GM23248 (cell line): ENCODE measurements at regions not wholly inside any gene's neighbourhood (a gene's known extent, or its start where the extent isn't known, plus 50 kb on each side); places are given as distances from the start of the nearest gene placed in this dataset.

Source experiments
- DNase-seq: peaks from one replicate; pipeline ENCODE4 v3.0.0-alpha.2; 2015
- H2AFZ ChIP-seq: fragments of 200-600 bp; sonication (generic); 2 replicates; pipeline ENCODE4 v1.6.1; 2016; ENCODE audit warnings: antibody characterized with exemption
- H3F3A ChIP-seq: fragments of 200-600 bp; sonication (generic); 2 replicates; pipeline ENCODE4 v1.6.1; 2016; ENCODE audit warnings: mild to moderate bottlenecking, antibody characterized with exemption, mixed run types; ENCODE audit not compliant: insufficient read depth
- H3K27ac ChIP-seq: fragments of 200-600 bp; sonication (generic); 2 replicates; pipeline ENCODE4 v1.5.1; 2016; ENCODE audit warnings: mild to moderate bottlenecking
- H3K27me3 ChIP-seq: fragments of 200-600 bp; sonication (generic); replicated peaks from 2 replicates; pipeline ENCODE4 v1.6.1; 2016; ENCODE audit warnings: mild to moderate bottlenecking; ENCODE audit not compliant: insufficient read depth
- H3K36me3 ChIP-seq: fragments of 200-600 bp; sonication (generic); 2 replicates; pipeline ENCODE4 v1.6.1; 2016; ENCODE audit warnings: low read depth, mild to moderate bottlenecking
- H3K4me1 ChIP-seq: fragments of 200-600 bp; sonication (generic); 2 replicates; pipeline ENCODE4 v1.6.1; 2016; ENCODE audit warnings: mild to moderate bottlenecking; ENCODE audit not compliant: insufficient read depth
- H3K4me2 ChIP-seq: fragments of 200-600 bp; sonication (generic); one replicate; pipeline ENCODE4 v1.6.1; 2016; ENCODE audit warnings: mild to moderate bottlenecking; ENCODE audit not compliant: unreplicated experiment
- H3K4me3 ChIP-seq: fragments of 200-600 bp; sonication (generic); 2 replicates; pipeline ENCODE4 v1.5.1; 2016; ENCODE audit warnings: mild to moderate bottlenecking
- H3K79me2 ChIP-seq: fragments of 200-600 bp; sonication (generic); 2 replicates; pipeline ENCODE4 v1.6.1; 2016; ENCODE audit warnings: mild to moderate bottlenecking; ENCODE audit not compliant: insufficient read depth
- H3K9ac ChIP-seq: fragments of 200-600 bp; sonication (generic); 2 replicates; pipeline ENCODE4 v1.6.1; 2016; ENCODE audit warnings: mild to moderate bottlenecking
- H3K9me2 ChIP-seq: fragments of 200-600 bp; sonication (generic); 2 replicates; pipeline ENCODE4 v1.6.1; 2016; ENCODE audit warnings: mixed run types, mild to moderate bottlenecking, moderate library complexity; ENCODE audit not compliant: insufficient read depth
- H3K9me3 ChIP-seq: fragments of 200-600 bp; sonication (generic); one replicate; pipeline ENCODE4 v1.6.1; 2017; ENCODE audit warnings: low read depth
- H4K20me1 ChIP-seq: fragments of 200-600 bp; sonication (generic); 2 replicates; pipeline ENCODE4 v1.6.0; 2016; ENCODE audit not compliant: insufficient read depth
- EZH2 ChIP-seq: fragments of 200-600 bp; sonication (generic); IDR thresholded peaks from 2 replicates; pipeline ENCODE4 v1.6.1; 2018; ENCODE audit warnings: antibody characterized with exemption, mild to moderate bottlenecking; ENCODE audit not compliant: insufficient read depth, poor library complexity, severe bottlenecking
- EZH2phosphoT487 ChIP-seq: fragments of 200-600 bp; sonication (generic); IDR thresholded peaks from 2 replicates; pipeline ENCODE4 v1.6.1; 2018; ENCODE audit warnings: antibody characterized with exemption, moderate library complexity, mild to moderate bottlenecking, low read depth; ENCODE audit not compliant: insufficient read depth
- WGBS, 2 experiments: methylation state at CpG; one replicate each; pipeline ENCODE4 v1.1.6; 2015 to 2017; ENCODE audit warnings: low lambda C conversion rate in 2 of 2, low coverage in 1 of 2; ENCODE audit errors: missing lambda C conversion rate in 2 of 2; 5-methylcytosine and 5-hydroxymethylcytosine counted together
- in situ Hi-C: fragments of 300-500 bp; cut with MboI; formaldehyde crosslinking; loops from 2 replicates; pipeline ENCODE4 v1.15.0; 2020

DNA sequence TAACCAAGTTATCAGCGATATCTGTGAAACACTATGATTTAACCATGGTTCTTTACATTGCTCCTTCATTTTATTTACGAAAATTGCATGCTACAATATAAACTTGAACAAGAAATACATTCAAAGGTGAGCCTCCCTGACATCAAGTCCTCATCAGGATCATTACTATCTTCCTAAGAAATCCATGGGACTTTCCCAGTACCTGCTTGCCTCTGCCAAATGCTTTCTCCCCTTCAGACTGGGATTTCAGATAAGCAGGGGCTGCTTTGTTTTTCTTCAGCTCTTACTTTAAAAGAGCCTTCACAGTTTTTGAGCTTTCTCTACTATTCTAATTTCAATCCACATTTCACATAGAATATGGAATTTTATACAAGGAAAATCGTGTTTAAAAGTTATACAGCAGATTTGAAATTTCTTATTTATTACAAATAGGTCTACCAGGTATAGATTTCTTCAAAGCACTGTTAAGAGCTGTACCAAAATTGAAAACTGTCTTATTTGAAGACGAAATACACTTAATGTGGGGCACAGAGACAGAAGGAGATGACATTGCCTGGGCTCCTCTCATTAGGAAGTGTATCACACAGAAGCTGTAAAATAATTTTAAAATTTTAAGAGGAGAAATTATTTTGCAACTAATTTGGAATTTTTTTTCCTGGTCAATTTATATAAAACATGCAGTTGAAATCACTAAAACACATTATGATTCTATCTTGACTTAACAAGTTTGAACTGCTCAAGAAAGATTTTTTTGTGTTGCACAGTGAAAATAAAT, 615.0 kb upstream of the AGTR1 start:
- Histone ChIP-seq H3K27me3 (no peaks in the 10 kb centered on the region), H4K20me1 (no peaks in the 10 kb centered on the region), H3F3A (0 out of 2 replicates have a peak, but pooled peaks cover 5% of the 10 kb centered on the region), H3K4me3 (no peak overlapping the region), H2AFZ (no peak overlapping the region), H3K9ac (no peak overlapping the region), H3K4me1 (peaks cover 16% of the 10 kb centered on the region), H3K27ac (no peak overlapping the region), H3K36me3 (no peaks in the 10 kb centered on the region), H3K79me2 (no peaks in the 10 kb centered on the region), H3K9me2 (no peaks in the 10 kb centered on the region), H3K4me2 (no peak overlapping the region), H3K9me3 (no peaks in the 10 kb centered on the region)
- in situ Hi-C loops: no loop called here
- no peak for TF ChIP-seq EZH2
- TF ChIP-seq EZH2phosphoT487: no peak
- DNase-seq: no peak
- 77 to 78% methylated on average over 4 of the region's 4 CpGs for WGBS, 2 experiments

DNA sequence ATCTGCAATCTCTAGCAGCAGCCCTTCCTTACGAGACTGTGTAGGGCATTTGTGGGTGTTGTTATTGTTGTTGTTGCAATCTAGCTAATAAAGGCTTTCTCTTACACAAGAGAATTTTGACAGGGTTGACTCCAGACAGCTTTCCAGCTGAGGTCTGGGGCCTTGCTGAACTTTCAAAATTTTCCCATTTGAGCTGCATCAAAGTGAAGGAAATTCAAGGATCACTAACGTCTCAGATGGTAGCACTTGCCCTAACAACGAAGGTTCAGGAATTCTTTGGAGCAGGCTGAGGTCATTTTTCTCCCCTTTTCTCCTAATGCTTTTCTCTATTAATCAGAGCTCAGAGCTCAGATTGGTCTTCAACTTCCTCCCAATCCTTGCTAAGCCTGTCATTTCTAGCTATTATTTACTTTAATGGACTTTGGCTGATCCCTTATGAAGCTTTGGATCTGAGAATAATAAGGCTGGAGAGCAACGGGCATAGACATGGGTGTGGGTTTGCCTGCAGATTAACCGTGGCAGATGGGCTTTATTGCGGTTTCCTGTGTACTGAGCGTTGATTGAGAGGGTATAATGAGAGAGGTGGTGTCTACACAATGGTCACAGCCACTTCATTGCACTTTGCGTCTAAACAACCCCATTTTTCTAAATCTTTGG, 614.0 kb upstream of the AGTR1 start:
- H3K9me3 ChIP-seq: no peaks in the 10 kb centered on the region
- no peaks in the 10 kb centered on the region for H3K27me3 ChIP-seq
- no peak overlapping the region for H3K4me2 ChIP-seq
- WGBS, 2 experiments: 92 to 95% methylated on average over 8 of the region's 8 CpGs
- no peaks in the 10 kb centered on the region for H3K36me3 ChIP-seq
- H3K4me1 ChIP-seq: peaks cover 6% of the 10 kb centered on the region
- no peak overlapping the region for H3K4me3 ChIP-seq
- in situ Hi-C loops: no loop called here
- no peaks in the 10 kb centered on the region for H4K20me1 ChIP-seq
- no peak overlapping the region for H3K27ac ChIP-seq
- H3K9me2 ChIP-seq: no peaks in the 10 kb centered on the region
- no peaks in the 10 kb centered on the region for H3K79me2 ChIP-seq
- no peak overlapping the region for H2AFZ ChIP-seq
- 0 out of 2 replicates have a peak, but pooled peaks cover under 1% of the 10 kb centered on the region for H3F3A ChIP-seq
- H3K9ac ChIP-seq: no peak overlapping the region
- DNase-seq: no peak
- TF ChIP-seq EZH2 (no peak), EZH2phosphoT487 (no peak)

DNA sequence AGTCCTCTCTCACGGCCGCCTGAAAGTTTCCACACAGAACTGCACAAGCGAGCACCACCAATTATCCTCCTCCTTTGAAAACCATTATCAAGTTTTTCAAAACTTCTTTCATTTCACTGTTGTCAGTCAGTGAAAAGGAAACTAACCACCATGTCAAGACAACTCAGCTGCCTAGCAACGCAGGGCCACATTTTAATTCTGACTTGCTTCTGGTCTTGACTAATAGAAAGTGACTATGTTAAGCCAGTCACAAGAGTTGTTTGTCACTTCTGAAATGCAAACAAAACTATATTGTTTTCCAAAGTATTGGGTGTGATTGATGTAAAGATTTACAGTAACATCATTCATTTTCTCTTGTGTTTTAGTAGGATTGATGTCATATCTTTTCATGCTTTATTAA, 612.8 kb upstream of the AGTR1 start:
- no peaks in the 10 kb centered on the region for H3K9me2 ChIP-seq
- H3K79me2 ChIP-seq: no peaks in the 10 kb centered on the region
- no peaks in the 10 kb centered on the region for H3K27me3 ChIP-seq
- in situ Hi-C loops: no loop called here
- WGBS, 2 experiments: 87 to 93% methylated on average over 4 of the region's 4 CpGs
- H3K9me3 ChIP-seq: no peaks in the 10 kb centered on the region
- no peak overlapping the region for H3K27ac ChIP-seq
- TF ChIP-seq EZH2 (no peak), EZH2phosphoT487 (no peak)
- no peaks in the 10 kb centered on the region for H3K4me1 ChIP-seq
- no peak for DNase-seq
- no peak overlapping the region for H3K4me3 ChIP-seq
- H3K4me2 ChIP-seq: no peak overlapping the region
- H3F3A ChIP-seq: no peaks in the 10 kb centered on the region
- no peaks in the 10 kb centered on the region for H3K36me3 ChIP-seq
- H4K20me1 ChIP-seq: no peaks in the 10 kb centered on the region
- H3K9ac ChIP-seq: no peak overlapping the region
- H2AFZ ChIP-seq: no peak overlapping the region

DNA sequence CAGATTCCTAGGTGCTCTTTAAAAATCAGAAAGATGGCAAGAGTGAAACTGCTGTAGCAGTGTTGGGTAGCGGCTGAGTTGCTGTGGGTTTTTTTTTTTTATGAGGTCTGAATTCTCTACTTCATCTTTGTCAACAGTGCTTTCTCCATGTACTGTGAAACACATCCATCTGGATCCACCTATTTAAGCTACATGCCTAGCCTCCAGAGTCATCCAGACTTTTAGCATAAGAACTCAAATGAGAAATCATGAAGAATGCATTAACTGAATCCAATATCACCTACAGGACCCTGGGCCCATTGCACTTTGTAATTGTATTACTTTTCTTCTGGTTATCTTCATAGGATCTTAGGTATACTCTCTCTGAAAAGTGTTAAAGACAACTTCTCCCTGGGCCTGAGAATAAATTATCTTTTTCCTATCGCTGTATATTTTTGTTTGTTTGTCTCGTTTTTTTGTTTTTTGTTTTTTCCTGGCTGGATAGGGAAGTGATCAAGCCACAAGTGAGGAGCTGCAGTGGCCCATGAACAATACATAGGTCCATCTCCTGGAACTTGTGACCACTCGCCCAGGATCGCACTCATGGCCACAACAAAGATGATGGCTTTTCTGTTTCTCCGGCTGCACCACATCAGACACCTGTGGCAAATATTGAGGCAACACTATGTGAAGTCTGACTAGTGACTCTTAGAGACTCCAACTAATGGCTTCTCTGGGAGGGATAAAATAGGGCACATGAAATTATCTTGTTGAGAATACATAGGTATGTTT, 609.9 kb upstream of the AGTR1 start:
- Histone ChIP-seq H3K27ac (no peak overlapping the region), H3K27me3 (no peaks in the 10 kb centered on the region), H3K79me2 (no peaks in the 10 kb centered on the region), H3K4me3 (no peak overlapping the region), H3K9me3 (no peaks in the 10 kb centered on the region), H3K36me3 (no peaks in the 10 kb centered on the region), H4K20me1 (no peaks in the 10 kb centered on the region), H3K9ac (no peak overlapping the region), H3K4me1 (no peaks in the 10 kb centered on the region), H3F3A (no peaks in the 10 kb centered on the region), H3K9me2 (no peaks in the 10 kb centered on the region), H3K4me2 (no peak overlapping the region), H2AFZ (no peak overlapping the region)
- in situ Hi-C loops: no loop called here
- TF ChIP-seq EZH2: no peak
- TF ChIP-seq EZH2phosphoT487: no peak
- DNase-seq: no peak
- 94 to 97% methylated on average over 6 of the region's 6 CpGs for WGBS, 2 experiments
